GM21528 (cell line): ENCODE measurements at regions not wholly inside any gene's neighbourhood (a gene's known extent, or its start where the extent isn't known, plus 50 kb on each side); places are given as distances from the start of the nearest gene placed in this dataset.
"Not testable (repeated sequence)": the region's sequence is repeated elsewhere in the genome, so short reads cannot be mapped to it uniquely, and the experiment has no call there.

Experiments
- ATAC-seq: cut with Tn5 transposase; IDR thresholded peaks from one replicate; pipeline ENCODE4 v1.9.1; 2021; ENCODE audit warnings: mild to moderate bottlenecking, moderate library complexity; ENCODE audit not compliant: unreplicated experiment, low FRiP score

- ATAC-seq = no peak
These were observed 457.5 kb downstream of the FGF13 start for GRCh38 chrX:138254001-138254400.

GRCh38 chrX:138255373-138255772 is 456.1 kb downstream of the FGF13 start:
- no peak for ATAC-seq

GRCh38 chrX:138264095-138264494 is 447.4 kb downstream of the FGF13 start:
- not testable (repeated sequence) for ATAC-seq

GRCh38 chrX:138270931-138271330 is 440.6 kb downstream of the FGF13 start:
- no peak for ATAC-seq

- ATAC-seq = not testable (repeated sequence)
These were observed 428.8 kb downstream of the FGF13 start for GRCh38 chrX:138282598-138283150.

- no peak for ATAC-seq
These were observed 424.2 kb downstream of the FGF13 start for GRCh38 chrX:138287205-138287877.

GRCh38 chrX:138294951-138295350 is 416.6 kb downstream of the FGF13 start:
- ATAC-seq = no peak

GRCh38 chrX:138298268-138298667 is 413.2 kb downstream of the FGF13 start:
- ATAC-seq = no peak

- no peak for ATAC-seq
These were observed 365.7 kb downstream of the FGF13 start for GRCh38 chrX:138345801-138346200.

GRCh38 chrX:138349351-138349750 is 362.2 kb downstream of the FGF13 start:
- no peak for ATAC-seq

- no peak for ATAC-seq
These were observed 332.6 kb downstream of the FGF13 start for GRCh38 chrX:138378876-138379275.

GRCh38 chrX:138408101-138408500 is 303.4 kb downstream of the FGF13 start:
- no peak for ATAC-seq

- no peak for ATAC-seq
These were observed 300.5 kb downstream of the FGF13 start for GRCh38 chrX:138411048-138411447.
